ENCODE measurements at regions not wholly inside any gene's neighbourhood (a gene's known extent, or its start where the extent isn't known, plus 50 kb on each side); places are given as distances from the start of the nearest gene placed in this dataset.

- ChIA-PET POLR2A (no interaction called here), CTCF (interaction anchor here (1.3 to 1.9 kb wide), 2 partner anchors 44 to 794 kb away, joined by 3 to 5 read pairs; no protein-coding TSS in a partner anchor)
- Histone ChIP-seq H4K20me1 (replicated peaks; ENCODE audit: control insufficient read depth, extremely low read depth, insufficient read depth, low read length) (no peaks in the 10 kb centered on the region), H3K9me3 (replicated peaks; ENCODE audit: control insufficient read depth, insufficient read depth, low read length) (no peaks in the 10 kb centered on the region), H3K4me2 (ENCODE audit: insufficient read depth, low read length) (no peak overlapping the region), H3K9me1 (replicated peaks; ENCODE audit: control insufficient read depth, extremely low read depth, insufficient read depth, low read length) (no peaks in the 10 kb centered on the region), H3K9ac (replicated peaks; ENCODE audit: extremely low read depth, insufficient read depth, low read length) (no peak overlapping the region), H3K36me3 (ENCODE audit: control insufficient read depth in 2 of 2, extremely low read depth in 1 of 2, insufficient read depth in 2 of 2, low read length in 2 of 2) (no peaks in the 10 kb centered on the region), H2AFZ (ENCODE audit: low read depth, low read length) (no peak overlapping the region), H3K27ac (ENCODE audit: insufficient read depth, low read depth, low read length) (no peak overlapping the region), H3K79me2 (ENCODE audit: control insufficient read depth, insufficient read depth, low read length) (no peaks in the 10 kb centered on the region), H3K4me3 (replicated peaks in 1 of 3; ENCODE audit: insufficient read depth in 1 of 3, low read depth in 1 of 3, low read length in 3 of 3) (no peak overlapping the region), H3K4me1 (ENCODE audit: control insufficient read depth, extremely low read depth, insufficient read depth, low read length) (peaks cover 4% of the 10 kb centered on the region), H3K27me3 (ENCODE audit: control insufficient read depth in 2 of 2, insufficient read depth in 2 of 2, low read length in 2 of 2) (no peaks in the 10 kb centered on the region)
- dilution Hi-C loops (cut with MboI; ENCODE audit: extremely low pct_ligation_motif_present, low sequenced_read_pairs), result no loop called here
- intact Hi-C loops (cut with micrococcal nuclease), result no loop called here
- peak; percentile 12 for FAIRE-seq
- BruUV-seq (replicated peaks), result no TSS peak
- DNase-seq (ENCODE audit: low read depth, low spot score), result peak; percentile 24
- TF ChIP-seq EZH2 (IDR thresholded peaks at IDR 0.05; ENCODE audit: borderline replicate concordance, low read depth, low read length, severe bottlenecking) (no peak), CTCF (IDR thresholded peaks at IDR 0.05; ENCODE audit: extremely low read depth in 1 of 2, insufficient read depth in 1 of 2, low read depth in 1 of 2, low read length in 2 of 2) (no peak), FOS (IDR thresholded peaks at IDR 0.05; ENCODE audit: borderline replicate concordance, insufficient read depth, low read length) (no peak), MAX (IDR thresholded peaks at IDR 0.05; ENCODE audit: insufficient read depth, insufficient read length) (no peak), POLR2A (IDR thresholded peaks at IDR 0.05; ENCODE audit: low read depth, low read length) (no peak), POLR2AphosphoS5 (IDR thresholded peaks at IDR 0.05; ENCODE audit: insufficient read depth, low read depth, low read length) (no peak), MYC (IDR thresholded peaks at IDR 0.05; ENCODE audit: low read depth, low read length) (no peak), JUN (IDR thresholded peaks at IDR 0.05; ENCODE audit: borderline replicate concordance, insufficient read depth, insufficient read length, low read depth) (no peak), GATA2 (IDR thresholded peaks at IDR 0.05; ENCODE audit: insufficient read depth, insufficient read length, low read depth, low read length) (no peak)
Measured at GRCh38 chr2:12212841-12213597, 466.6 kb downstream of the LPIN1 start.

All from endothelial cell of umbilical vein (primary cell).